IPS DF 4.7 (cell line): ENCODE measurements at regions not wholly inside any gene's neighbourhood (a gene's known extent, or its start where the extent isn't known, plus 50 kb on each side); places are given as distances from the start of the nearest gene placed in this dataset.

Experiments
- DNase-seq: peaks from one replicate; pipeline ENCODE4 v3.0.0-alpha.2; 2013; ENCODE audit warnings: low spot score; ENCODE audit errors: extremely low read depth

- DNase-seq = no peak
Measured at GRCh38 chrX:13103914-13104274, 59.5 kb upstream of the FAM9C start.

GRCh38 chrX:13103188-13103913, 58.9 kb upstream of the FAM9C start:
- no peak for DNase-seq

GRCh38 chrX:13102636-13103035, 58.2 kb upstream of the FAM9C start:
- no peak for DNase-seq

- no peak for DNase-seq
Measured at GRCh38 chrX:13101441-13102139, 57.2 kb upstream of the FAM9C start.

- DNase-seq = no peak
Measured at GRCh38 chrX:13099121-13099520, 54.7 kb upstream of the FAM9C start.

GRCh38 chrX:13096728-13097127, 52.3 kb upstream of the FAM9C start:
- no peak for DNase-seq

GRCh38 chrX:13094828-13095341, 50.5 kb upstream of the FAM9C start:
- DNase-seq = no peak

GRCh38 chrX:13094374-13094773, 50.0 kb upstream of the FAM9C start:
- no peak for DNase-seq
